K562 (cell line): ENCODE measurements at regions not wholly inside any gene's neighbourhood (a gene's known extent, or its start where the extent isn't known, plus 50 kb on each side); places are given as distances from the start of the nearest gene placed in this dataset.

Source experiments
- ATAC-seq: fragments of 200-7000 bp; cut with Tn5 transposase; 3 replicates; pipeline ENCODE4 v1.9.1; 2020; ENCODE audit warnings: moderate library complexity
- BruUV-seq: library from RNA; stranded (reverse); fragments of 400-500 nt; replicated peaks from 2 replicates; lab custom pipeline; 2021; lab: Mats Ljungman, UMichigan
- CTCF ChIA-PET: fragments of 300-600 bp; formaldehyde crosslinking; extraction: SDS; loops from one replicate; lab custom pipeline; 2021; ENCODE audit warnings: low intra/inter-chr PET ratio; lab: Yijun Ruan, JAX
- POLR2A ChIA-PET: fragments of 300-600, 350-650 bp; sonication (Branson Sonifier 250); formaldehyde crosslinking; extraction: SDS; loops from one replicate; lab custom pipeline; 2021; ENCODE audit warnings: antibody characterized with exemption, inconsistent platforms; lab: Yijun Ruan, JAX
- DNase-seq, 4 experiments: peaks; one replicate each; pipeline versions ENCODE4 v3.0.0 to v3.0.0-alpha.2; 2011 to 2018; ENCODE audit warnings: low spot score in 3 of 4, mixed read lengths in 3 of 4; ENCODE audit errors: extremely low read depth in 1 of 4
- FAIRE-seq: peaks from 2 replicates; lab custom pipeline; 2011; peaks lifted over from hg19 to GRCh38; lab: Jason Lieb, UNC
- H2AFZ ChIP-seq: 2 replicates; pipeline ENCODE4 v1.6.0; 2011; ENCODE audit warnings: low read depth, low read length, control low read depth, inconsistent platforms
- H3K27ac ChIP-seq: fragments of 200-600 bp; 3 replicates; pipeline ENCODE4 v1.8.0; 2011; ENCODE audit warnings: low read depth, mild to moderate bottlenecking, control low read depth, inconsistent platforms, low read length, moderate library complexity, mixed read lengths; ENCODE audit errors: extremely low read depth
- H3K27me3 ChIP-seq, 2 experiments: fragments of 300-600 bp in 1 of 2; 2 replicates in 1 of 2; 3 replicates in 1 of 2; pipeline versions ENCODE4 v1.6.0 to v1.8.0; 2011; ENCODE audit warnings: inconsistent platforms in 2 of 2, low read length in 2 of 2, mild to moderate bottlenecking in 1 of 2, mixed read lengths in 1 of 2, moderate library complexity in 1 of 2; ENCODE audit not compliant: control insufficient read depth in 2 of 2, insufficient read depth in 2 of 2
- H3K36me3 ChIP-seq: fragments of 300-600 bp; 3 replicates; pipeline ENCODE4 v1.8.0; 2011; ENCODE audit warnings: mild to moderate bottlenecking, low read length, inconsistent platforms; ENCODE audit not compliant: control insufficient read depth, insufficient read depth
- H3K4me1 ChIP-seq, 2 experiments: fragments of 200-600 bp in 1 of 2; replicated peaks in 1 of 2; 2 replicates in 1 of 2; 3 replicates in 1 of 2; pipeline versions ENCODE4 v1.5.1 to v1.8.0; 2011; ENCODE audit warnings: inconsistent platforms in 2 of 2, low read length in 2 of 2, mild to moderate bottlenecking in 1 of 2, mixed read lengths in 1 of 2, moderate library complexity in 1 of 2; ENCODE audit not compliant: control insufficient read depth in 2 of 2, insufficient read depth in 2 of 2
- H3K4me2 ChIP-seq: 2 replicates; pipeline ENCODE4 v1.6.1; 2011; ENCODE audit warnings: low read length, control low read depth, inconsistent platforms, mixed read lengths; ENCODE audit not compliant: insufficient read depth
- H3K4me3 ChIP-seq: fragments of 200-600 bp; sonication (generic), shearing (Covaris generic); 2 replicates; pipeline ENCODE4 v1.5.1; 2016; ENCODE audit warnings: control low read depth, inconsistent platforms
- H3K79me2 ChIP-seq: fragments of 200-600 bp; 3 replicates; pipeline ENCODE4 v1.8.0; 2011; ENCODE audit warnings: low read length, inconsistent platforms; ENCODE audit not compliant: control insufficient read depth, insufficient read depth
- H3K9ac ChIP-seq, 2 experiments: 2 replicates each; pipeline versions ENCODE4 v1.6.0 to v1.6.1; 2011; ENCODE audit warnings: low read depth in 2 of 2, low read length in 2 of 2, control low read depth in 1 of 2, inconsistent platforms in 1 of 2, mild to moderate bottlenecking in 1 of 2, mixed read lengths in 1 of 2; ENCODE audit not compliant: insufficient read depth in 1 of 2
- H3K9me1 ChIP-seq: one replicate; pipeline ENCODE4 v1.6.0; 2011; ENCODE audit warnings: inconsistent platforms, mild to moderate bottlenecking, low read length, moderate library complexity; ENCODE audit not compliant: control insufficient read depth, insufficient read depth
- H3K9me3 ChIP-seq: replicated peaks from 2 replicates; pipeline ENCODE4 v1.5.1; 2011; ENCODE audit warnings: low read depth, low read length, inconsistent platforms; ENCODE audit not compliant: control insufficient read depth, insufficient read depth
- H4K20me1 ChIP-seq: replicated peaks from 2 replicates; pipeline ENCODE4 v1.6.1; 2011; ENCODE audit warnings: low read length, inconsistent platforms, mixed read lengths; ENCODE audit not compliant: control insufficient read depth, insufficient read depth
- BMI1 ChIP-seq: fragments of 150-350 bp; IDR thresholded peaks from 2 replicates; pipeline ENCODE4 v1.6.1; 2014; ENCODE audit warnings: low read length
- CCNT2 ChIP-seq: IDR thresholded peaks from 2 replicates; pipeline ENCODE4 v1.6.1; 2011; ENCODE audit warnings: borderline replicate concordance, low read depth, mild to moderate bottlenecking, moderate library complexity, mixed read lengths, low read length; ENCODE audit not compliant: insufficient read length; ENCODE audit errors: extremely low read depth
- GATAD2A ChIP-seq: fragments of 450-650 bp; IDR thresholded peaks from 2 replicates; pipeline ENCODE4 v1.6.1; 2017
- RB1 ChIP-seq: fragments of 450-650 bp; IDR thresholded peaks from 2 replicates; pipeline ENCODE4 v1.6.1; 2017; ENCODE audit warnings: low read depth, mild to moderate bottlenecking
- SRSF1 ChIP-seq: fragments of 200-400 bp; formaldehyde crosslinking; IDR thresholded peaks from 2 replicates; pipeline ENCODE4 v1.6.1; 2017; ENCODE audit warnings: mild to moderate bottlenecking, low read depth, low read length, moderate library complexity
- TEAD4 ChIP-seq, 2 experiments: sonication (generic) in 1 of 2; formaldehyde crosslinking in 1 of 2; IDR thresholded peaks; 2 replicates each; pipeline versions ENCODE4 v1.6.1 to v1.8.0; 2012 to 2022; ENCODE audit warnings: borderline replicate concordance in 1 of 2, inconsistent platforms in 1 of 2, low read length in 1 of 2, mild to moderate bottlenecking in 1 of 2, missing genetic modification reagents in 1 of 2
- ZBTB9 ChIP-seq: fragments of 450-650 bp; formaldehyde crosslinking; IDR thresholded peaks from 2 replicates; pipeline ENCODE4 v1.4.0; 2020; ENCODE audit warnings: mild to moderate bottlenecking, moderate library complexity
- ZNF282 ChIP-seq: sonication (generic); formaldehyde crosslinking; IDR thresholded peaks from 2 replicates; pipeline ENCODE4 v1.8.1; 2023; ENCODE audit warnings: missing genetic modification reagents
- WGBS: fragments of 100-300 bp; shearing (Covaris generic); methylation state at CpG from one replicate; pipeline ENCODE4 v1.1.6; 2016; ENCODE audit warnings: low coverage, mixed read lengths; ENCODE audit not compliant: insufficient coverage; ENCODE audit errors: missing lambda C conversion rate; 5-methylcytosine and 5-hydroxymethylcytosine counted together
- in situ Hi-C: fragments of 300-500 bp; cut with MboI; formaldehyde crosslinking; loops from 4 replicates; pipeline ENCODE4 v1.15.0; 2018; ENCODE audit warnings: inconsistent platforms, mixed read lengths
- intact Hi-C: fragments of 100-400 bp; cut with micrococcal nuclease; formaldehyde crosslinking; loops from 2 replicates; pipeline ENCODE4 v1.14.2; 2022
- TF ChIP-seq, protein P1 (sequence below): fragments of 450-650 bp; IDR thresholded peaks from 2 replicates; pipeline ENCODE4 v1.6.1; 2017; ENCODE audit warnings: antibody characterized with exemption, mild to moderate bottlenecking

GRCh38 chr5:5628866-5629606 lies 206.6 kb downstream of the ICE1 start:
- no peaks in the 10 kb centered on the region for H3K79me2 ChIP-seq
- H3K9me3 ChIP-seq = no peaks in the 10 kb centered on the region
- no peak overlapping the region for H3K4me3 ChIP-seq
- WGBS = 0% methylated on average over 10 of the region's 10 CpGs
- intact Hi-C loops = no loop called here
- no peaks in the 10 kb centered on the region for H3K36me3 ChIP-seq
- DNase-seq = no peak
- in situ Hi-C loops = no loop called here
- peaks cover 0 to 4% of the 10 kb centered on the region in 2 experiments; a peak in 1 of 5 replicates for H3K27me3 ChIP-seq
- H3K27ac ChIP-seq = no peak overlapping the region
- BruUV-seq = no TSS peak
- H3K4me2 ChIP-seq = no peak overlapping the region
- no peak overlapping the region for H3K9ac ChIP-seq
- ChIA-PET POLR2A (interaction anchor here (0.6 kb wide), 1 partner anchor 66 kb away, joined by 4 read pairs; no protein-coding TSS in a partner anchor), CTCF (no interaction called here)
- ATAC-seq = no peak; the same call in 2 of the 3 replicates
- H4K20me1 ChIP-seq = no peaks in the 10 kb centered on the region
- no peak for FAIRE-seq
- H2AFZ ChIP-seq = no peak overlapping the region
- TF ChIP-seq CCNT2 = no peak
- H3K9me1 ChIP-seq = no peaks in the 10 kb centered on the region
- H3K4me1 ChIP-seq = no peaks in the 10 kb centered on the region

- intact Hi-C loops (no loop called here), in situ Hi-C loops (no loop called here)
- Histone ChIP-seq H3K4me3 (no peak overlapping the region), H3K9me1 (no peaks in the 10 kb centered on the region), H3K27me3 (peaks cover 0 to 4% of the 10 kb centered on the region in 2 experiments; a peak in 1 of 5 replicates), H3K79me2 (no peaks in the 10 kb centered on the region), H3K36me3 (no peaks in the 10 kb centered on the region), H3K4me2 (no peak overlapping the region), H3K4me1 (no peaks in the 10 kb centered on the region), H2AFZ (no peak overlapping the region), H3K9ac (no peak overlapping the region), H3K9me3 (no peaks in the 10 kb centered on the region), H4K20me1 (no peaks in the 10 kb centered on the region), H3K27ac (no peak overlapping the region)
- CTCF ChIA-PET = no interaction called here
- DNase-seq (no peak), FAIRE-seq (no peak), ATAC-seq (no peak)
- WGBS = 0% methylated on average over 1 of the region's 1 CpG
- POLR2A ChIA-PET = no interaction called here
- BruUV-seq = no TSS peak
- TF ChIP-seq RB1 (no peak), ZBTB9 (CRISPR knock-in tag) (no peak), GATAD2A (no peak), ZNF282 (CRISPR knock-in tag) (no peak), BMI1 (no peak), SRSF1 (no peak), TEAD4 (IDR thresholded peaks at IDR 0.05; ENCODE audit: low read length) (no peak), TEAD4 (CRISPR knock-in tag; IDR thresholded peaks at IDR 0.05; ENCODE audit: borderline replicate concordance) (no peak)
- TF ChIP-seq, protein P1, sequence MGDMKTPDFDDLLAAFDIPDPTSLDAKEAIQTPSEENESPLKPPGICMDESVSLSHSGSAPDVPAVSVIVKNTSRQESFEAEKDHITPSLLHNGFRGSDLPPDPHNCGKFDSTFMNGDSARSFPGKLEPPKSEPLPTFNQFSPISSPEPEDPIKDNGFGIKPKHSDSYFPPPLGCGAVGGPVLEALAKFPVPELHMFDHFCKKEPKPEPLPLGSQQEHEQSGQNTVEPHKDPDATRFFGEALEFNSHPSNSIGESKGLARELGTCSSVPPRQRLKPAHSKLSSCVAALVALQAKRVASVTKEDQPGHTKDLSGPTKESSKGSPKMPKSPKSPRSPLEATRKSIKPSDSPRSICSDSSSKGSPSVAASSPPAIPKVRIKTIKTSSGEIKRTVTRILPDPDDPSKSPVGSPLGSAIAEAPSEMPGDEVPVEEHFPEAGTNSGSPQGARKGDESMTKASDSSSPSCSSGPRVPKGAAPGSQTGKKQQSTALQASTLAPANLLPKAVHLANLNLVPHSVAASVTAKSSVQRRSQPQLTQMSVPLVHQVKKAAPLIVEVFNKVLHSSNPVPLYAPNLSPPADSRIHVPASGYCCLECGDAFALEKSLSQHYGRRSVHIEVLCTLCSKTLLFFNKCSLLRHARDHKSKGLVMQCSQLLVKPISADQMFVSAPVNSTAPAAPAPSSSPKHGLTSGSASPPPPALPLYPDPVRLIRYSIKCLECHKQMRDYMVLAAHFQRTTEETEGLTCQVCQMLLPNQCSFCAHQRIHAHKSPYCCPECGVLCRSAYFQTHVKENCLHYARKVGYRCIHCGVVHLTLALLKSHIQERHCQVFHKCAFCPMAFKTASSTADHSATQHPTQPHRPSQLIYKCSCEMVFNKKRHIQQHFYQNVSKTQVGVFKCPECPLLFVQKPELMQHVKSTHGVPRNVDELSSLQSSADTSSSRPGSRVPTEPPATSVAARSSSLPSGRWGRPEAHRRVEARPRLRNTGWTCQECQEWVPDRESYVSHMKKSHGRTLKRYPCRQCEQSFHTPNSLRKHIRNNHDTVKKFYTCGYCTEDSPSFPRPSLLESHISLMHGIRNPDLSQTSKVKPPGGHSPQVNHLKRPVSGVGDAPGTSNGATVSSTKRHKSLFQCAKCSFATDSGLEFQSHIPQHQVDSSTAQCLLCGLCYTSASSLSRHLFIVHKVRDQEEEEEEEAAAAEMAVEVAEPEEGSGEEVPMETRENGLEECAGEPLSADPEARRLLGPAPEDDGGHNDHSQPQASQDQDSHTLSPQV = no peak
Measured at GRCh38 chr5:5626412-5626811, 203.9 kb downstream of the ICE1 start.
